ENCODE measurements at regions not wholly inside any gene's neighbourhood (a gene's known extent, or its start where the extent isn't known, plus 50 kb on each side); places are given as distances from the start of the nearest gene placed in this dataset.

DNA sequence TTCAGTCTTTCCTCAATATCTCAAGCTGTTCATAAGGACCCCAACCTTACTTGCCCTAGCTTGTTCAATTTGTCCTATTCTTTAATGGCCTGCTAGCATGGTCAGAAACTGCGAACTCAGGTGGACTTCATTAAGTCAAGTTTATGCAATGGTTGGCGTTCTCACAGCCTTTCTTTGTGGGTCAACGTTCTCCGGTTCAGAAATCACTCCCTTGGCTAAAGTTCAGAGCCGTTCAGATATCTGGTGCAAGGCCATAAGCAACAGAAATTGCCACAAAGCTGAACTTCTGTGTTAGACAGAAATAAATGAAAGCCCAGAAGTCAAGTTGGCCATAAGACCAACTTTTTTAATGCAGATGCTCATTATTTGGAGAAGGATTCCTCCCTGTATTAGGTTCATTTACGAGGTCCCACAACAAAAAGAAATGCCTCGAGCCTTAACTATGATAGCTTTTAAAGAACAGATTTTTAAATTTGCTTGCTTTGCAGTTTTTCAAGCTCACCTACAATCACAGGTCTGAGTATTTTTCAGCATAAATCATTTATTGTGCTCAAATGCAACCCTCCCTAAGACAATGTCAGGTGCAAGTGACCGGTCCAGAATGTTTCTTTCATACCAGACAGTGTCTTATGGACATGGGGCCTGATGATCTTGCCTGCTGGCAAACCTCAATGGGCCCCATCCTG lies 140.2 kb upstream of the COL11A1 start:
- DNase-seq (ENCODE audit: low spot score) = no peak
- in situ Hi-C loops (cut with MboI; ENCODE audit: low pct_unique_long_range_greater_than_20kb, low sequenced_read_pairs, unreplicated experiment) = no loop called here
- TF ChIP-seq, protein P1, sequence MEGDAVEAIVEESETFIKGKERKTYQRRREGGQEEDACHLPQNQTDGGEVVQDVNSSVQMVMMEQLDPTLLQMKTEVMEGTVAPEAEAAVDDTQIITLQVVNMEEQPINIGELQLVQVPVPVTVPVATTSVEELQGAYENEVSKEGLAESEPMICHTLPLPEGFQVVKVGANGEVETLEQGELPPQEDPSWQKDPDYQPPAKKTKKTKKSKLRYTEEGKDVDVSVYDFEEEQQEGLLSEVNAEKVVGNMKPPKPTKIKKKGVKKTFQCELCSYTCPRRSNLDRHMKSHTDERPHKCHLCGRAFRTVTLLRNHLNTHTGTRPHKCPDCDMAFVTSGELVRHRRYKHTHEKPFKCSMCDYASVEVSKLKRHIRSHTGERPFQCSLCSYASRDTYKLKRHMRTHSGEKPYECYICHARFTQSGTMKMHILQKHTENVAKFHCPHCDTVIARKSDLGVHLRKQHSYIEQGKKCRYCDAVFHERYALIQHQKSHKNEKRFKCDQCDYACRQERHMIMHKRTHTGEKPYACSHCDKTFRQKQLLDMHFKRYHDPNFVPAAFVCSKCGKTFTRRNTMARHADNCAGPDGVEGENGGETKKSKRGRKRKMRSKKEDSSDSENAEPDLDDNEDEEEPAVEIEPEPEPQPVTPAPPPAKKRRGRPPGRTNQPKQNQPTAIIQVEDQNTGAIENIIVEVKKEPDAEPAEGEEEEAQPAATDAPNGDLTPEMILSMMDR (IDR thresholded peaks at IDR 0.05; ENCODE audit: extremely low read depth, insufficient read depth, missing control alignments) = no peak

GRCh38 chr1:103247517-103247916 lies 139.2 kb upstream of the COL11A1 start:
- TF ChIP-seq, protein P1 (IDR thresholded peaks at IDR 0.05; ENCODE audit: extremely low read depth, insufficient read depth, missing control alignments) = no peak
- in situ Hi-C loops (cut with MboI; ENCODE audit: low pct_unique_long_range_greater_than_20kb, low sequenced_read_pairs, unreplicated experiment) = no loop called here

DNA sequence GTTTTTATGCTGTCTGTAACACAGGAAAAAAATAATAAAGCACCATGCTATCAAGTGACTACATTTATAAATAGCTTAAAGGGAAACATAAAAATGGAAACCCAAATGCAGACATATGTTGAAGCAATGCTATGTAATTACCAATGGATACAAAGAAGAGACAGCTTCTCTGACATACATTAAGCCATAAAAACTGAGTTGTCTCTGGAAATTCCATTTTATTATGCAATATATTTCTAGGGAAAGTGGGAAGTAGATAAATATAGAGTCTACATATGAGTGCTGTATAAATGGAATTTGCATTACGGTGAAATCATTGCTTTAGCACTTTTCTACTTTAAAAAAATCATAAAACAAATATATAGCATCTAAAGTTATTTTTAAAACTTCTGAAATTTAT lies 135.2 kb upstream of the COL11A1 start:
- in situ Hi-C loops (cut with MboI; ENCODE audit: low pct_unique_long_range_greater_than_20kb, low sequenced_read_pairs, unreplicated experiment) = no loop called here
- no peak for DNase-seq (ENCODE audit: low spot score)
- TF ChIP-seq, protein P1 (IDR thresholded peaks at IDR 0.05; ENCODE audit: extremely low read depth, insufficient read depth, missing control alignments) = no peak

More at GRCh38 chr1:103247517-103247916, 139.2 kb upstream of the COL11A1 start:
- no peak for DNase-seq (ENCODE audit: low spot score)

DNA sequence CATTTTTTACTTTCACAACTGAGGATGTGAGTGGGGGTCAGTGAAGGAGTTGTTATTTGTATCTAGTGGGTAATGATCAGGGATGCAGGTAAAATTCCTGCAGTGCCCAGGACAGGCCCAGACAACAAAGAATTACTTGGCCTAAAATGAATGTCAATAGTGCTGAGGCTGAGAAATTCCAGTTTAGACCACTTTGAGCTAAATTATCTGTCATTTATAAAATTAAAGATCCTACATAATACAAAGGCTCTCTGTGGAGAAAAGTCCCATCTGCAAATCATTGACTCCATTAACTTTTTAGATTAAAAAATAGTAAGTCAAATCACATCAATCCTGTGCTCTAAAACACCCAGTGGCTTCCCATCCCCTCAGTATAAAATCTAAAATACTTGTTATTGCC lies 130.7 kb upstream of the COL11A1 start:
- in situ Hi-C loops (cut with MboI; ENCODE audit: low pct_unique_long_range_greater_than_20kb, low sequenced_read_pairs, unreplicated experiment) = no loop called here
- TF ChIP-seq, protein P1 (IDR thresholded peaks at IDR 0.05; ENCODE audit: extremely low read depth, insufficient read depth, missing control alignments) = no peak
- DNase-seq (ENCODE audit: low spot score) = no peak

- no peak for DNase-seq (ENCODE audit: low spot score)
- TF ChIP-seq, protein P1 (IDR thresholded peaks at IDR 0.05; ENCODE audit: extremely low read depth, insufficient read depth, missing control alignments) = no peak
- in situ Hi-C loops (cut with MboI; ENCODE audit: low pct_unique_long_range_greater_than_20kb, low sequenced_read_pairs, unreplicated experiment) = no loop called here
Measured at GRCh38 chr1:103230061-103230460, 121.7 kb upstream of the COL11A1 start.

GRCh38 chr1:103220631-103221041 lies 112.3 kb upstream of the COL11A1 start:
- TF ChIP-seq, protein P1 (IDR thresholded peaks at IDR 0.05; ENCODE audit: extremely low read depth, insufficient read depth, missing control alignments) = no peak
- in situ Hi-C loops (cut with MboI; ENCODE audit: low pct_unique_long_range_greater_than_20kb, low sequenced_read_pairs, unreplicated experiment) = no loop called here
- DNase-seq (ENCODE audit: low spot score) = no peak
